UCSD-AML1 (cell line): ENCODE measurements at regions not wholly inside any gene's neighbourhood (a gene's known extent, or its start where the extent isn't known, plus 50 kb on each side); places are given as distances from the start of the nearest gene placed in this dataset.

Source experiments
- DNase-seq: peaks from one replicate; lab custom pipeline; 2025; ENCODE audit not compliant: unreplicated experiment; lab: John Stamatoyannopoulos, UW

- no peak for DNase-seq
Measured at GRCh38 chr11:127675581-127675980, 675.0 kb upstream of the KIRREL3 start.

- DNase-seq, result no peak
Measured at GRCh38 chr11:127674754-127675153, 674.2 kb upstream of the KIRREL3 start.

DNA sequence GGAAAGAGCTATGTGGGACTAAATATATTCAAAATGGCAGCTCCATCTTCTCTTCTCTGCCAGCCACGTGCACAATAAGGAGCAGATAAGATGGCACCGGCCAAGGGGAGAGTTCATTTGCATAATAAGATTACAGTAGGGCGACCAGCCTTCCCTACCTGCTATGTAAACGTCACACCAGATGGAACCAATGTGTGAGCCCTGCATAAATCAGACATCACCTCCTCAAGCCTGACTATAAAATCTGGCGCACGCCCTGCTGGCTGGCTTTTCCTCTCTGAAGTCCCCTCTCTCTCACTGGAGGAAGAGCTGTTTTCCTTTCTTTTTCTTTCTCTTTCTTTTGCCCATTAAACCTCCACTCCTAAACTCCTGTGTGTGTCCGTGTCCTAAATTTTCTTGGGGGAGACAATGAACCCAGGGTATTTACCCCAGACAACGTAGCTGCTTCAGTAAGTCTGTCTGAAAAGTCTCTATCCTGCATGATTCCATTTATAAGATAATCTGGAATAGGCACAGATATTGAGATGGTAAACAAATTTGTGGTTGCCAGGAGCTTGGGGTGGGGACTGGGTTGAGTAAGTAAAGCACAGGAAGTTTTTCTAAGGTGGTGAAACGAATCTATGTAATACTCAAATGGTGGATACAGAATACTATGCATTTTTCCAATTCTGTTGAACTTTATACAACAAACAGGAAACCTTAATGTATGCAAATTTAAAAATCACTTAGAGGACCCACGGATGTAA is 670.0 kb upstream of the KIRREL3 start:
- no peak for DNase-seq

- DNase-seq, result no peak
Measured at GRCh38 chr11:127656116-127656836, 655.7 kb upstream of the KIRREL3 start.

DNA sequence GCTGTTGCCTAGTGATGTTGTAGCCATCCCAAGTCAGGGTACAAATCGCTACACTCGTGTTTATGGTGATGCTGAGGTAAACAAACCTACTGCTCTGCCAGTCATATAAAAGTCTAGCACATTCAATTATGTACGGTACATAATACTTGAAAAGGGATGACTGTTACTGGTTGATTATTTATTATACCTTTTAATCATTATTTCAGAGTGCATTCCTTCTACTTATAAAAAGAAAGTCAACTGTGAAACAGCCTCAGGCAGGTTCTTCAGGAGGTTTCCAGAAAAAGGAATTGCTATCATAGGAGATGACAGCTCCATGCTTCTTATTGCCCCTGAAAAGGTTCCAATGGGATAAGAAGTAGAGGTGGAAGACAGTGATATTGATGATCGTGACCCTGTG is 652.5 kb upstream of the KIRREL3 start:
- no peak for DNase-seq

- no peak for DNase-seq
Measured at GRCh38 chr11:127651888-127652221, 651.3 kb upstream of the KIRREL3 start.

GRCh38 chr11:127651175-127651887 is 650.8 kb upstream of the KIRREL3 start:
- no peak for DNase-seq

DNA sequence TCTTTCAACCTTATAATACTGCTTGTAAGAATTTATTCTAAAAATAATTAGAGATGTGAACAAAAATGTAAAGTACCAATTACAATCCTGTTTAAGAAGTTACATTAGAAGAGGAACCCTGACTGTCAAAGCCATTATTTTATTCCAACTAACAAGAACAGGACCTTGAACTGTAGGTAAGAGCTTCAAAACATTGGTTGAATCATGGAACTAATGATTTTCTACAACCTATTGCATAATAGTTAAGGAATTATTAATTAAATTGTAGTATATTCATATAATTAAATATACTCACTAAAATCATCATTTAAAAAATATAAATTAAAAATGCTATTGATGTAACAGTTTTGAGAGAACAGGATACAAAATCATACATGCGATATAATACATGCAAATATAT is 649.4 kb upstream of the KIRREL3 start:
- no peak for DNase-seq

GRCh38 chr11:127649071-127649470 is 648.5 kb upstream of the KIRREL3 start:
- no peak for DNase-seq

DNA sequence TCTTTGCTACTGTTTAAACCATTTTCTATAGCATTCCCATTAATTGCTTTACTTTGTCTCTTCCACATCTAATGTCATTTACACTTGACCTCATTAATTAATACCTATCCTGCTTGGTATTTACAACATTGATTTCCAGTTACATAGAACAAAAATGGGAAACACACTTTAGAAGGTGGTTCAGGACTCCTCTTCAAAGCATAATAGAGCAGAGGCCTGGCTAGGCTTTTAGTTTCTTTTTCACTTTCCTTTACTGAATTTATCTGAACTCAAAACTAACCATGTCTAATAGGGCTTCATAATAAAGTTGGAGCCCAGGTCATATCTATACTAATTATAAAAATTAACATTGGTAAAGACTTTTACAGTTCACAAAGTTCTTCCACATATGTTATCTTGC is 648.0 kb upstream of the KIRREL3 start:
- no peak for DNase-seq

DNA sequence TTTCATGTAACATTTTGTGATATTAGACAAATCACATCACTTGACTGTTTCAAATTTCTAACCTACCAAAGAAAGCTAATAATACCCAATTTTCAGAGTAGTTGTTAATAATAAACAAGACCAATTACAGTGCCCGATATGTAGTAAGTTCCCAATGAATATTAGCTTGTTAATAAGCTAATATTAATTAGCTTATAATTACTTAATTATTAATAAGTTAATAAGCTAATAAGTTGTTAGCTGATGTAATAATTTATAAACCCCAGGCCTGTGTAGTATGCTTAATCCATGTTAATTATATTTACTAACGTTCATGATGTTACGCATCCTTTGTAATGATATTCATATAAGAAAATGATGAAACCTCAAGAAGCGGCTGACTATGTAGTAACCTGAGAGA is 643.8 kb upstream of the KIRREL3 start:
- DNase-seq, result no peak

GRCh38 chr11:127643268-127644058 is 642.9 kb upstream of the KIRREL3 start:
- DNase-seq, result no peak

DNA sequence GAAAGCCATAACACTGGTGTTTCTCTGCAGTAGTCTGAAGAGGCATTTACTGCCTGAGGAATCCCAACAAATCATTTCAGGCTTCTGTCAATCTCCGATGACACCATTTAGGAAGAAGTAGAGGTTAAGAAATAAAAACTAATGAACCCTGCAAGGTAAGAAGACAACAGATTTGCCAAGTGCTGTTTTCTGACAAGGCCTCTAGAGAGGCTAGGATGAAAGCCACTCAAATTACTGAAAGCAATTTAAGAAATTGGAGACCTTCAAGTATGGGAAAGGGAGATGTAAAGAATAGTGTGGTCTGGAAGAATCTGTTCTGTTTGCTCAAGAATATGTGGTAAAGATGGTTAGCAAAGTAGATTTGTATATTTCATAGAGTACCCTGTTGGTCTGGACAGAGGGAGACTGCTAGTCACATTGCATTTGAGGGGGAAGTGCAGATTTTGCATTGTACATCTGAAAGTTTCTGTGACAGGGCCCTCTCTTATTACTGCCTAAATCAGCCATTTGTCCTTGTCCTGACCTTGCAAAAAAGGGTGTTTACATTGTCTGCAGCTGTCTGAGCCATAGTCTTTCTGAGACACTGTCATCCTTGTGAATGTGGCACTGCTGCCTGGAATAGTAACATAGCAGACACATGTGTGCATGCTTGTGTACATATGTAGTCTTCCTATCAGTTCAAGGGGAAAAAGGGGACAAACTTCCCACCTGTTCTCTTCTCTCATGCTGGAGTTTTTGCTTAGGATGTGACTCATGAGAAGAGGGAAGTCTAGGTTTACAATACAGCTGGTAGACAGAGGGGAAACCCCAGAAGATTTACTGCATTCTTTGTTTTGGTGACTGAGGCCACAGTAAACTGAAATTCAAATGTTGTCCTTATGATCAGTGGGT is 640.2 kb upstream of the KIRREL3 start:
- no peak for DNase-seq

GRCh38 chr11:127639916-127640315 is 639.3 kb upstream of the KIRREL3 start:
- DNase-seq, result no peak

- no peak for DNase-seq
Measured at GRCh38 chr11:127632976-127633680, 632.6 kb upstream of the KIRREL3 start.

- DNase-seq, result no peak
Measured at GRCh38 chr11:127632546-127632945, 632.0 kb upstream of the KIRREL3 start.

GRCh38 chr11:127631974-127632373 is 631.4 kb upstream of the KIRREL3 start:
- DNase-seq, result no peak

- no peak for DNase-seq
Measured at GRCh38 chr11:127629200-127629599, 628.6 kb upstream of the KIRREL3 start.

- DNase-seq, result no peak
Measured at GRCh38 chr11:127628458-127628785, 627.9 kb upstream of the KIRREL3 start.
